NB4 (cell line): ENCODE measurements at regions not wholly inside any gene's neighbourhood (a gene's known extent, or its start where the extent isn't known, plus 50 kb on each side); places are given as distances from the start of the nearest gene placed in this dataset.

Source experiments
- DNase-seq: peaks from one replicate; pipeline ENCODE4 v3.0.0; 2010; ENCODE audit warnings: low read depth
- H3K4me3 ChIP-seq: one replicate; pipeline ENCODE4 v1.5.1; 2011; ENCODE audit warnings: mild to moderate bottlenecking, low read depth, low read length, moderate library complexity
- CTCF ChIP-seq: IDR thresholded peaks from one replicate; pipeline ENCODE4 v1.5.1; 2012; ENCODE audit warnings: low read depth, low read length
- MAX ChIP-seq: IDR thresholded peaks from 2 replicates; pipeline ENCODE4 v1.6.1; 2011; ENCODE audit warnings: low read depth, low read length
- MYC ChIP-seq: IDR thresholded peaks from 2 replicates; pipeline ENCODE4 v1.6.1; 2011; ENCODE audit warnings: low read depth, low read length
- POLR2A ChIP-seq: IDR thresholded peaks from 2 replicates; pipeline ENCODE4 v1.6.1; 2011; ENCODE audit warnings: mild to moderate bottlenecking; ENCODE audit not compliant: insufficient read length; ENCODE audit errors: extremely low read depth

DNA sequence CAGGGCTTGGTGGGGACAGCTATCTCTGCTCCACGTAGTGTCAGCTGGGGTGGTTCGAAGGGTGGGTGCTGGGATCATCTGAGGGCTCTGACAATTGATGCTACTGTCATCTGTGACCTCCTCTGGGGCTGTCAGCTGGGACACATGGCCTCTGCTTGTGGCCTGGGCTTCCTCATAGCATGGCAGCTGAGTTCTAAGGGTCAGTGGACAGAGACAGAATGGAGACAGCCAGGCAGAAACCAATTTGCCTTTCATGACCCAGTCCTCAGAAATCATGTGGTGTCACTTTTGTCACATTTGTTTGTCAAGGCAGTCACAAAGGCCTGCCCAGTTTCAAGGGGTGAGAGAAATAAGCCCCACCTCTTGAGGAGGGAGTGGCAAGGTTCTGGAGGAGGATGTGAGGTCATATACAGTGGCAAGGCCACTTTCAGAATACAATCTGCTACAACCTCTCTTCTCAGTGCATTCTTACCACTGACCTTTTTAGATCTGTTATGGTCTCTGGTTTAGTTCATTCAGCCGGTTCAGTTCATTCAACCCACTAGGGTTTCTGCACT lies 103.6 kb upstream of the BCOR start:
- no peak for DNase-seq
- no peak overlapping the region for H3K4me3 ChIP-seq
- TF ChIP-seq MYC (no peak), MAX (no peak), POLR2A (no peak), CTCF (no peak)

GRCh38 chrX:40199704-40200103 lies 101.9 kb upstream of the BCOR start:
- DNase-seq, result no peak
- no peak for TF ChIP-seq MYC
- no peak for TF ChIP-seq MAX
- TF ChIP-seq POLR2A, result no peak
- H3K4me3 ChIP-seq, result no peak overlapping the region

DNA sequence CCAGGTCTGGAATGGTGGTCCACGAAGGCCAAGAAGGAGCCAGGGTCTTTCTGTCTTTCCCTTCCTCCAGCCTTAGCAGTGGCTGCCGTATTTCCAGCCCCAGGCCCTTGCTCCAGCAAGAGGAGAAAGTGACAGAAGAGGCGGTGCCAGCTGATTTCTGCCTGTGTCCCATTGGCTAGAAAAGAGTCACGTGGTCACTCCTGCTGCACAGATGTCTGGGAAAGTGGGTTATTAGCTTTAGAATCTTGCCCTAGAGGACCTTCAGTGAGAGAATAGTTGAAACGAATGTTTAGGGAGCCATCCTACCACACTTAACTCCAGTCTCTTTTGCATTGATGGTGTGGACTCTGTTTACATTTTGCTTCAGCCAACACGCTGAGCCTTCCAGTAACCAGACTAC lies 99.3 kb upstream of the BCOR start:
- H3K4me3 ChIP-seq, result no peak overlapping the region
- TF ChIP-seq POLR2A (no peak), MAX (no peak), CTCF (no peak), MYC (no peak)
- DNase-seq, result no peak

GRCh38 chrX:40195368-40195767 lies 97.6 kb upstream of the BCOR start:
- TF ChIP-seq POLR2A (no peak), MYC (no peak), CTCF (no peak), MAX (no peak)
- H3K4me3 ChIP-seq, result no peak overlapping the region
- DNase-seq, result no peak

- TF ChIP-seq MAX (no peak), POLR2A (no peak), CTCF (no peak), MYC (no peak)
- no peak for DNase-seq
- no peak overlapping the region for H3K4me3 ChIP-seq
Measured at GRCh38 chrX:40192196-40192595, 94.4 kb upstream of the BCOR start.

GRCh38 chrX:40189637-40190036 lies 91.9 kb upstream of the BCOR start:
- no peak for DNase-seq
- H3K4me3 ChIP-seq, result no peak overlapping the region
- TF ChIP-seq MAX (no peak), POLR2A (no peak), CTCF (no peak), MYC (no peak)
